22Rv1 (cell line): ENCODE measurements at regions not wholly inside any gene's neighbourhood (a gene's known extent, or its start where the extent isn't known, plus 50 kb on each side); places are given as distances from the start of the nearest gene placed in this dataset.
"Not testable (repeated sequence)": the region's sequence is repeated elsewhere in the genome, so short reads cannot be mapped to it uniquely, and the experiment has no call there.

Experiments used
- H3K27ac ChIP-seq: fragments of 450-650 bp; 2 replicates; pipeline ENCODE4 v1.5.1; 2017
- ZFX ChIP-seq: fragments of 450-650 bp; IDR thresholded peaks from 2 replicates; pipeline ENCODE4 v1.6.1; 2017; ENCODE audit warnings: antibody characterized with exemption, borderline replicate concordance
- TF ChIP-seq, protein P1 (sequence below): fragments of 450-650 bp; IDR thresholded peaks from 2 replicates; pipeline ENCODE4 v1.5.1; 2017; ENCODE audit warnings: mild to moderate bottlenecking

GRCh38 chr6:132115714-132116366 is 164.7 kb upstream of the CCN2 start:
- TF ChIP-seq, protein P1, sequence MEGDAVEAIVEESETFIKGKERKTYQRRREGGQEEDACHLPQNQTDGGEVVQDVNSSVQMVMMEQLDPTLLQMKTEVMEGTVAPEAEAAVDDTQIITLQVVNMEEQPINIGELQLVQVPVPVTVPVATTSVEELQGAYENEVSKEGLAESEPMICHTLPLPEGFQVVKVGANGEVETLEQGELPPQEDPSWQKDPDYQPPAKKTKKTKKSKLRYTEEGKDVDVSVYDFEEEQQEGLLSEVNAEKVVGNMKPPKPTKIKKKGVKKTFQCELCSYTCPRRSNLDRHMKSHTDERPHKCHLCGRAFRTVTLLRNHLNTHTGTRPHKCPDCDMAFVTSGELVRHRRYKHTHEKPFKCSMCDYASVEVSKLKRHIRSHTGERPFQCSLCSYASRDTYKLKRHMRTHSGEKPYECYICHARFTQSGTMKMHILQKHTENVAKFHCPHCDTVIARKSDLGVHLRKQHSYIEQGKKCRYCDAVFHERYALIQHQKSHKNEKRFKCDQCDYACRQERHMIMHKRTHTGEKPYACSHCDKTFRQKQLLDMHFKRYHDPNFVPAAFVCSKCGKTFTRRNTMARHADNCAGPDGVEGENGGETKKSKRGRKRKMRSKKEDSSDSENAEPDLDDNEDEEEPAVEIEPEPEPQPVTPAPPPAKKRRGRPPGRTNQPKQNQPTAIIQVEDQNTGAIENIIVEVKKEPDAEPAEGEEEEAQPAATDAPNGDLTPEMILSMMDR, result no peak
- TF ChIP-seq ZFX, result no peak
- no peak overlapping the region for H3K27ac ChIP-seq

- TF ChIP-seq ZFX, result no peak
- TF ChIP-seq, protein P1, result no peak
- no peak overlapping the region for H3K27ac ChIP-seq
Observed at GRCh38 chr6:132114201-132114825, 163.1 kb upstream of the CCN2 start.

DNA sequence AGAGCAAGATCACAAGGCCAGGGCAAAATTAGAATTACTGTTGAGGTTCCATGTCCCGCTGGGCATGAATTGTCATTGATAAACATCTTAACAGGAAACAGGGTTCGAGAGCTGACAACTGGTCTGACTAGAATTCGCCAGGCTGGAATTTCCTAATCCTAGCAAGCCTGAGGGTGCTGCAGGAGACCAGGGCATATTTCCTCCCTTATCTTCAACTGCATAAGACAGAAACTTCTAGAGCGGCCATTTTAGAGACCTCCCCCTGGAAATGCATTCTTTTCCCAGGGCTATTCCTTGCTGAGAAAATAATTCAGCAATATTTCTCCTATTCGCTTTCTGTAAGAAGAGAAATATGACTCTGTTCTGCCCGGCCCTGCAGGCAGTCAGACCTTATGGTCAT is 158.6 kb upstream of the CCN2 start:
- not testable (repeated sequence) for H3K27ac ChIP-seq

DNA sequence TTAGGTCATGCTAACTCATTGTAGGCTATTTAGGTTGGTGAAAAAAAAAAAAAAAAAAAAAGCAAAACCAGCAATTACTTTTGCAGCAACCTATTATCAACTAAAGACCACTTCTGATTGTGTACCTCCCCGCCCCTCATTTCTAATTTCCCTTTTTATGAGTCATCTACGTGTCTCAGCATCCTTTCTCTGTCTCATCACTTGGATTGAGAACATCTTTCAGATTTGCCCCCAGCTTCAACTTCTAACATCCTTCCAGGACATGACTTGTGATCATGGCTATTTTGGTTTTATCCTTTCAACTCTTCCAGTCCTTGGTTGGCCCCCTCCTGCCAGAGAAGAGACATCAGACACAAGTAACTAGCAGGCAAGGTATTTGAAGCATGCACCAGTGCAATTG is 156.7 kb upstream of the CCN2 start:
- no peak overlapping the region for H3K27ac ChIP-seq
- TF ChIP-seq, protein P1, result no peak
- no peak for TF ChIP-seq ZFX

DNA sequence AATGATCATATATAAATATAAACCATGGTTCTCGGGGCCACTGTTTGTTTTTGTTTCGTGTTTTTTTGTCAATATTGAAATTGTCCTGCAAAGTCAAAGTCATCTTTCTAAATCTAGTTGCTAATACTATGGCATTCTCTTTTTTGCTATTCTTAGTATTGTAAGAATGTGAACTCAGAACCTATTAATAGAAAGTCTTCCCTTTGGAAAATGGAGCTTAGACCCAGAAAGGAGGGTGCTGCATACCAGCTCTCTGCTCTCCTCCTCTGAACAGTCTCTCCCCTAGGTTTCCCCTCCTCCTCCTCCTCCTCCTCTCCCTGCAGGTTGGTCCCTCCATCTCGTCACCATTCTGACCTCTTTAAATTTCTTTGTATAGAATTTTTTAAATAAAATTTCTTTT is 150.4 kb upstream of the CCN2 start:
- no peak overlapping the region for H3K27ac ChIP-seq
- TF ChIP-seq, protein P1, result no peak
- no peak for TF ChIP-seq ZFX

GRCh38 chr6:132100388-132100990 is 149.3 kb upstream of the CCN2 start:
- no peak for TF ChIP-seq ZFX
- TF ChIP-seq, protein P1, result no peak
- H3K27ac ChIP-seq, result no peak overlapping the region

DNA sequence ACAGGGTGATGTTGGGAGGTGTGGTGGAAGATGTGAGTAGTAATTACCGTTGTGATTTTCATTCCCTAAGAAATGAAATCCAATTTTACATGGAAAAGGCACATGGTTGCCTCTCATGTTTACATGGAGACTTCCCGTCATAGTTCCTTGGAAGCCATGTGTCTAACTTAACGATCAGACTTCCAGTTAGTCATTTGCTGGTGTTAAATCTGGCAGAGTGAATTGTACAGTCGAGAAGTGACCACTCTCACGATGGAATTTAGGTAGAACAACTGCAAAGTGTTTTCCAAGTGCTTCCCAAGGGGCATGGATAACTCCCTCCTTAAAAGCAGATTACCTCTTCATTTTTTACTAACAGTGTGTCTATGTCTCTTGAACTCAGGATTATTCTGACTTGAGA is 145.8 kb upstream of the CCN2 start:
- no peak for TF ChIP-seq ZFX
- TF ChIP-seq, protein P1, result no peak

DNA sequence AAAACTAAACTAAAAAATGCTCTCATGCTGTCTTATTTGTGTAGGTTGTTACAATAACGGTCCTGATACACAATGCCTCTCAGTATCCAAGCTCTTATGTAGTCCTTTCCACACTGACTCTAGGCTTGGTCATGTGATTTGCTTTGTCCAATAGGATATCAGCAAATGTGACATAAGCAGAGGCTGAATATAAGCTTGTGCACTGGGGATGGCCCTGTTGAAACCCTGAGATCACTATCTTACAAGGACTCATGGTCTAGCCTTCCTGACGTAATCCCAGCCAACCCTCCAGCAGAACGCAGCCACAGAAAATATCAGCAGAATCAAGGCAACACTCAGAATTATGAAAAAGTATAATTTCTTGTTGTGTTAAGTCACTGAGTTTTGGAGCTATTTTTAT is 145.1 kb upstream of the CCN2 start:
- TF ChIP-seq, protein P1, result no peak
- no peak for TF ChIP-seq ZFX
- H3K27ac ChIP-seq, result no peak overlapping the region

More for the DNA sequence above, 145.8 kb upstream of the CCN2 start:
- no peak overlapping the region for H3K27ac ChIP-seq
